ENCODE measurements at regions not wholly inside any gene's neighbourhood (a gene's known extent, or its start where the extent isn't known, plus 50 kb on each side); places are given as distances from the start of the nearest gene placed in this dataset.
"Not testable (repeated sequence)": the region's sequence is repeated elsewhere in the genome, so short reads cannot be mapped to it uniquely, and the experiment has no call there.

DNA sequence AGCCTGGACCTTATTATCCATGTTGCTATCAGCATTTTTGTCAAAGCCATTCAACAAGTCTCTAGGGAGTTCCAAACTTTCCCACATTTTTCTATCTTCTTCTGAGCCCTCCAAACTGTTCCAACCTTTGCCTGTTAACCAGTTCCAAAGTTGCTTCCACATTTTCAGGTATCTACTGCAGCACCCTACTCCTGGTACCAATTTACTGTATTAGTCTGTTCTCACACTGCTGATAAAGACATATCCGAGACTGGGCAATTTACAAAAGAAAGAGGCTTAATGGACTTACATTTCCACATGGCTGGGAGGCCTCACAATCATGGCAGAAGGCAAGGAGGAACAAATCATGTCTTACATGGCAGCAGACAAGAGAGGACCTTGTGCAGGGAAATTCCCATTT lies 416.2 kb downstream of the LRRC70 start:
- H3K4me3 ChIP-seq (ENCODE audit: low read length); H3K4me1 ChIP-seq (ENCODE audit: insufficient read depth, low read length); H2AFZ ChIP-seq (ENCODE audit: low read depth, low read length); H3K27me3 ChIP-seq (ENCODE audit: insufficient read depth, low read length); H3K9me3 ChIP-seq (ENCODE audit: low read length); H3K36me3 ChIP-seq (ENCODE audit: insufficient read depth, low read length): not testable (repeated sequence)

DNA sequence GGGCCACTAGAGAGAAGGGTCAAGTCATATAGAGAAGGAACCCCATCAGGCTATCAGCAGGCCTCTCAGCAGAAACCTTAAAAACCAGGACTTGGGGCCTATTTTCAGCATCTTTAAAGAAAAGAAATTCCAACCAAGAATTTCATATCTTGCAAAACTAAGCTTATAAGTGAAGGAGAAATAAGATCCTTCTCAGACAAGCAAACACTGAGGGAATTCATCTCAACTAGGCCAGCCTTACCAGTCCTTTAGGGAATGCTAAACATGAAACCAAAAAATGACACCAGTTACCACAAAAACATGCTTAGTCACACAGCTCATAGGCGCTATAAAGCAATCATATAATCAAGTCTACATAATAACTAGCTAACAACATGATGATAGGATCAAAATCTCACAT lies 407.1 kb downstream of the LRRC70 start:
- Histone ChIP-seq H3K4me1 (ENCODE audit: insufficient read depth, low read length) (no peaks in the 10 kb centered on the region), H3K9me3 (ENCODE audit: low read length) (no peaks in the 10 kb centered on the region), H3K36me3 (ENCODE audit: insufficient read depth, low read length) (no peaks in the 10 kb centered on the region), H3K4me3 (ENCODE audit: low read length) (no peak overlapping the region), H3K27me3 (ENCODE audit: insufficient read depth, low read length) (no peaks in the 10 kb centered on the region), H2AFZ (ENCODE audit: low read depth, low read length) (no peak overlapping the region)

DNA sequence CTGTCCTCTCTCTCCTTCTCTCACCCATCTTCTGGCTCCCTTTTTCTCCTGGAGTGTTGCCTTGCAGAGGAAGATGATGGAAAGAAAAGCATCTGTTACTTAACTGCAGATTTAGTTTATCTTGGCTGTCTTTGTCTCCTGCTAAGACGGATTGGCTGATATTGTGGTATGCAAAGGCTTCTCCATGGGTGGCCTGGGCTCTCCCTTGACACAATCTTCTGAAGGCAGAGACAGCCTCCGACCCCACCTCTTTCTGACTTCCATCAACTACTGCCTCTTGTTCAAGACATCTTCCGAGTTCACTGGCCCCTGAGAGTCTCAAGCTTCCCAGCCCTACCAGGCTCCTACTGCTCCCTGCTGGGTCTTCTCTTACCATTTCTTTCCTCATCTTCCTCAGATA lies 403.7 kb downstream of the LRRC70 start:
- H3K4me1 ChIP-seq (ENCODE audit: insufficient read depth, low read length) = no peaks in the 10 kb centered on the region

DNA sequence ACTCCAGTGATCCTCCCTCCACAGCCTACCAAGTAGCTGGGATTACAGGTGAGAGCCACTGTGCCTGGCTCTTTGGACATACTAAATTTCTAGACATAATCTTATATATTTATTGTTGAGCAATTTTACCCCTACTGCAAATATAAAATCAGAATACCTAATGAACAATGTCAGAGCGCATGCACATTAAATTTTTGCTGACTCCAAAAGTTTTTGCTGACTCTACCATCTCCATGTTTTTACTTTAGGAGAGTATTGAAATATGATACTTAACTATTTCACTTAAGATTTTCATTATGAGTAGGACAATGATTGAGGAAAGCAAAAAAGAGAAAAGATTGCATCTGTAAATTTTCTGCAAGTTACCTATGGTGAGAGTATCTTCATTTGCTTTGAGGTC lies 402.3 kb downstream of the LRRC70 start:
- H3K4me3 ChIP-seq (ENCODE audit: low read length) = no peak overlapping the region
- no peaks in the 10 kb centered on the region for H3K36me3 ChIP-seq (ENCODE audit: insufficient read depth, low read length)
- H2AFZ ChIP-seq (ENCODE audit: low read depth, low read length) = no peak overlapping the region
- H3K9me3 ChIP-seq (ENCODE audit: low read length) = no peaks in the 10 kb centered on the region
- no peaks in the 10 kb centered on the region for H3K4me1 ChIP-seq (ENCODE audit: insufficient read depth, low read length)
- H3K27me3 ChIP-seq (ENCODE audit: insufficient read depth, low read length) = no peaks in the 10 kb centered on the region

More for the DNA sequence above, 403.7 kb downstream of the LRRC70 start:
- H3K36me3 ChIP-seq (ENCODE audit: insufficient read depth, low read length) = no peaks in the 10 kb centered on the region
- no peak overlapping the region for H3K4me3 ChIP-seq (ENCODE audit: low read length)
- no peaks in the 10 kb centered on the region for H3K9me3 ChIP-seq (ENCODE audit: low read length)
- no peaks in the 10 kb centered on the region for H3K27me3 ChIP-seq (ENCODE audit: insufficient read depth, low read length)
- H2AFZ ChIP-seq (ENCODE audit: low read depth, low read length) = no peak overlapping the region

DNA sequence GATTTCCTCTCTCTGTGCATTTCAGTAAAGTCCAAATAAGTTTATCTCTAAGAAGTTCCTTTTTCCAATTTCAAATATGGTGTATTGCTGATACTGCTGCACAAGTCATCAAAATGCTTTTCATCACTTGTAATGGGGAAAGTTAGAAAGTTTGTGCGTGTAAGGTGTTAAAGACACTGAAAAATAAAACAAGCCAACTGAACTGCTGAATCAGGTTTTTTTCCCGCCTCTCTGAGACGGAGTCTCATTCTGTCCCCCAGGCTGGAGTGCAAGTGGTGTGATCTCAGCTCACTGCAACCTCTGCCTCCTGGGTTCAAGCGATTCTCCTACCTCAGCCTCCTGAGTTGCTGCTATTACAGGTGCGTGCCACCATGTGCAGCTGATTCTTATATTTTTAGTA lies 400.9 kb downstream of the LRRC70 start:
- H3K4me1 ChIP-seq (ENCODE audit: insufficient read depth, low read length) = no peaks in the 10 kb centered on the region
- no peaks in the 10 kb centered on the region for H3K36me3 ChIP-seq (ENCODE audit: insufficient read depth, low read length)
- H3K27me3 ChIP-seq (ENCODE audit: insufficient read depth, low read length) = no peaks in the 10 kb centered on the region

DNA sequence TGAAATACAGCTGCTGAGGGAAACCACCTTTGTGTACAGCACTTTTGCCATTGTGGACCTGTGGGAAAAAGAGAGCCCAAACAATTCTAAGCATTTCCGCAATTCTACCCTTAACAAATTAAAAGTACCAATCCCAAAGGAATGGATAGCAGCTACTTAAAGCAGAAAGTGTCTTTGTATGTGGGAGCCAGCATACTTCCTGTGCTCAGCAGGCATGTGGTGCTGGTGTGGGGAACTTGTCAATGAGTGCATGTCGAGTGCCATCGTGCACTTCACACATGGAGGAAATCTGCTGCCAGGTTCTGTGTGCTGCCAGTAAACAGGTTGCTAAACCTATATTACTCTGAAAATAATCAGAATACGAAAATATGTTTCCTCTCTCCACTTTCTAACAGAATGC lies 399.0 kb downstream of the LRRC70 start:
- Histone ChIP-seq H2AFZ (ENCODE audit: low read depth, low read length) (no peak overlapping the region), H3K9me3 (ENCODE audit: low read length) (no peaks in the 10 kb centered on the region), H3K4me3 (ENCODE audit: low read length) (no peak overlapping the region), H3K27me3 (ENCODE audit: insufficient read depth, low read length) (no peaks in the 10 kb centered on the region), H3K4me1 (ENCODE audit: insufficient read depth, low read length) (no peaks in the 10 kb centered on the region), H3K36me3 (ENCODE audit: insufficient read depth, low read length) (no peaks in the 10 kb centered on the region)

More for the DNA sequence above, 400.9 kb downstream of the LRRC70 start:
- H2AFZ ChIP-seq (ENCODE audit: low read depth, low read length) = no peak overlapping the region
- H3K9me3 ChIP-seq (ENCODE audit: low read length) = no peaks in the 10 kb centered on the region
- no peak overlapping the region for H3K4me3 ChIP-seq (ENCODE audit: low read length)

DNA sequence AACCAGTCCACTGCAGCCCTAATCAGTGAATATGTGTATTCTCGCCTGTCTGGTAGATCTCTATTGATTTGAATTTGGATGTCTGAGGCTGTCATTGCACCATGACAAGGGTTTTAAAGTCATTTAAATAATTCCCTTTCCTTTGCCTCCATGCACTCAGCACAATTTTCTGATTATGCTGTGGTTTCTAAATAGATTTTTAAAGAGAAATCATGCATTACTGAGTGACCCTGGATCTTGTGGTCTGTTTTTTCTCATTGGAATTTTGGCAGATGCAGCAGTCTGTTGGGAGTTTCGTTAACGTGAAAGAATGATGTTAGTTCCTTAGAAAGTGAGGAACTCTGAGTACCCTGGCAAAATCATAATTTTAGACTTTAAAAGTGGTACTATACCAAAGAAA lies 396.0 kb downstream of the LRRC70 start:
- Histone ChIP-seq H3K4me1 (ENCODE audit: insufficient read depth, low read length) (no peaks in the 10 kb centered on the region), H3K9me3 (ENCODE audit: low read length) (no peaks in the 10 kb centered on the region), H3K36me3 (ENCODE audit: insufficient read depth, low read length) (no peaks in the 10 kb centered on the region), H3K4me3 (ENCODE audit: low read length) (no peak overlapping the region), H2AFZ (ENCODE audit: low read depth, low read length) (no peak overlapping the region), H3K27me3 (ENCODE audit: insufficient read depth, low read length) (no peaks in the 10 kb centered on the region)

DNA sequence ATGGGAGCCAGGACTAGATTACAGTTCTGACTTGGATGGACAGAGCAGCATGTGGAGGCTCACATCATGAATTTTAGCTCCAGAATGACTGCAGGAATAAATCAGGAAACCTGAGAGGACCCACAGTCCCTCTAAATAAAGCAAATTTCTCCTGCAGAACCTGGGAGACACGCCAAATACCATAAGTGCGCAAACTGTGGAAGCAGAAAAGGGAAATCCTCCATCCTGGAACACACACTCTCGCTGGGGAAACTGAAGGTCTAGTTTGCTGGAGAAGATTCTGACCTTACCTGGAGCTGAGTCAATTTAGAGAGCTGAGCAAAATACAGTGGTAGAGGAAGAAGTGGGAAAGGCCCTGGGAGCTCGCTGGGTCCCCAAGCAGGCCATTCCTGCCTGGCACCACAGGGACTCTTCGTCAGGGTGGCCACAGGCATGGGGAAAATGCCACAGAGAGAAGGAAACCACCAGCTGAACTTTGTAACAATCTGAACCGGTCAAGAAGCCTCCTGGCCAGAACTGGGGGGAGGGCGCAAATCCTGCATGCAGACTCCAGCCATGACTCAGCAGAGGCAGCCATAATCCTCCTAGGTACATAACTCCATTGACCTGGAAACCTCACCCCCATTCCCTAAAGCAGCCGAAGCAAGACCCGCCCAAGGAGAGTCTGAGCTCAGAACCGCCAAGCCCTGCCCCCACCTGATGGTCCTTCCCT lies 390.9 kb downstream of the LRRC70 start:
- Histone ChIP-seq H3K4me3 (ENCODE audit: low read length) (no peak overlapping the region), H2AFZ (ENCODE audit: low read depth, low read length) (no peak overlapping the region), H3K27me3 (ENCODE audit: insufficient read depth, low read length) (no peaks in the 10 kb centered on the region), H3K36me3 (ENCODE audit: insufficient read depth, low read length) (no peaks in the 10 kb centered on the region), H3K4me1 (ENCODE audit: insufficient read depth, low read length) (no peaks in the 10 kb centered on the region), H3K9me3 (ENCODE audit: low read length) (no peaks in the 10 kb centered on the region)

DNA sequence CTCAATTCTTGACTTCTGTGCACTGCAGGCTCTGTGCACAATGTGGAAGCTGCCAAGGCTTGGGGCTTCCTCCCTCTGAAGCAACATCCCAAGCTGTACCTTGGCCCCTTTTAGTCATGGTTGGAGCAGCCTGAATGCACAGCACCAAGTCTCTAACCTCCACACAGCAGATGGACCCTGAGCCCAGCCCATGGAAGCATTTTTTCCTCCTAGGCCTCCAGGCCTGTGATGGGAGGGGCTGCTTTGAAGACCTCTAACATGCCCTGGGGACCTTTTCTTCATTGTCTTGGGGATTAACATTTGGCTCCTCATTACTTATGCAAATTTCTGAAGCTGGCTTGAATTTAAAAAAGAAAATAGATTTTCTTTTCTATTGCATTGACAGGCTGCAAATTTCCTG lies 385.8 kb downstream of the LRRC70 start:
- no peaks in the 10 kb centered on the region for H3K4me1 ChIP-seq (ENCODE audit: insufficient read depth, low read length)
- H3K4me3 ChIP-seq (ENCODE audit: low read length) = no peak overlapping the region
- no peaks in the 10 kb centered on the region for H3K36me3 ChIP-seq (ENCODE audit: insufficient read depth, low read length)
- H2AFZ ChIP-seq (ENCODE audit: low read depth, low read length) = no peak overlapping the region
- H3K27me3 ChIP-seq (ENCODE audit: insufficient read depth, low read length) = no peaks in the 10 kb centered on the region
- H3K9me3 ChIP-seq (ENCODE audit: low read length) = no peaks in the 10 kb centered on the region

DNA sequence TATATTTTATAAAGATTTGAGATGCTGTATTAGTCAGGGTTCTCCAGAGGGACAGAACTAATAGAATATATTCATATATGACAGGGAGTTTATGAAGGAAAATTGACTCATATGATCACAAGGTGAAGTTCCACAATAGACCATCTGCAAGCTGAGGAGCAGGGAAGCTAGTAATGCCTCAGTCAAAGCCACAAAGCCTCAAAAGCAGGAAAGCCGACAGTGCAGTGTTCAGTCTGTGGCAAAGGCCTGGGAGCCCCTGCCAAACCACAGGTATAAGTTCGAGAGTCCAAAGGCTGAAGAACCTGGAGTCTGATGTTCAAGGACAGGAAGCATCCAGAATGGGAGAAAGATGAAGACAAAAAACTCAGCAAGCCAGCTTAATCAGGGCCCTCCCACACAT lies 382.2 kb downstream of the LRRC70 start:
- no peaks in the 10 kb centered on the region for H3K9me3 ChIP-seq (ENCODE audit: low read length)
- H3K4me3 ChIP-seq (ENCODE audit: low read length) = no peak overlapping the region
- H3K27me3 ChIP-seq (ENCODE audit: insufficient read depth, low read length) = no peaks in the 10 kb centered on the region
- H2AFZ ChIP-seq (ENCODE audit: low read depth, low read length) = no peak overlapping the region
- H3K4me1 ChIP-seq (ENCODE audit: insufficient read depth, low read length) = no peaks in the 10 kb centered on the region
- no peaks in the 10 kb centered on the region for H3K36me3 ChIP-seq (ENCODE audit: insufficient read depth, low read length)

DNA sequence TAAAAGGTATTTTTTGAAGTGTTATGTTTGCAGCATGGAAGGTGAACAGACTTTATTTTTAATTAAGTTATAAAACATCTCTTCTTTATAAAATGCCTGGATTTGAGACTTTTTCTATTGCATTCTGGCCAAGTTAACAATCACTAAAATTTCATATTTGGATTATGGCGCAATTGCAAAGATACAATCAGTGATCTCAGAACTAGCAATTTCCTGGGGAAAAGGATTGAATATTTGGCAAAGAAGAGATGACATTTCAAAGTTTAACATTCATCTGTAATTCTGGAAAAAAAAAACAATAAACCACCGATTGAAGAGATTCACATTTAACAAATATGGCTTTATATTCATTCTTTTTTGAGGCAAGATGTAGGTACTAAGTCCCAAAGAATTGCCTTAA lies 378.0 kb downstream of the LRRC70 start:
- H3K4me1 ChIP-seq (ENCODE audit: insufficient read depth, low read length) = no peaks in the 10 kb centered on the region
- no peaks in the 10 kb centered on the region for H3K27me3 ChIP-seq (ENCODE audit: insufficient read depth, low read length)
- no peaks in the 10 kb centered on the region for H3K9me3 ChIP-seq (ENCODE audit: low read length)
- H3K4me3 ChIP-seq (ENCODE audit: low read length) = no peak overlapping the region
- no peaks in the 10 kb centered on the region for H3K36me3 ChIP-seq (ENCODE audit: insufficient read depth, low read length)
- no peak overlapping the region for H2AFZ ChIP-seq (ENCODE audit: low read depth, low read length)

DNA sequence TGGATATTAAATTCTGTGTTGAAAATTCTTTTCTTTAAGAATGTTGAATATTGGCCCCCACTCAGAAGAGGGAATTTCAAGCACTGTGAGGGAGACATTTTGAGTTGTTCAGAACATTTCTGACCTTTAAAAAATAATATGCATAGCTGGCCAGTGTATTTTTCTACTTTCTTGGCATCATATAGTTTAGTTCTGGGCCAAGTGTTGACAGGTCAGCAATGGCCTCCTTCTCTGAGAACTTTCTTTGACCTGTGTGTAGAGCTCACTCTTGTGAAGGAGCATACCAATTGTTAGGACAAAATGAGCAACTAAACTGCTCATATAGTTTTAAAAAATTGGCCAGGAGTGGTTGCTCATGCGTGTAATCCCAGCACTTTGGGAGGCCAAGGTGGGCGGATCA lies 376.0 kb downstream of the LRRC70 start:
- Histone ChIP-seq H2AFZ (ENCODE audit: low read depth, low read length) (no peak overlapping the region), H3K4me3 (ENCODE audit: low read length) (no peak overlapping the region), H3K9me3 (ENCODE audit: low read length) (no peaks in the 10 kb centered on the region), H3K4me1 (ENCODE audit: insufficient read depth, low read length) (no peaks in the 10 kb centered on the region), H3K36me3 (ENCODE audit: insufficient read depth, low read length) (no peaks in the 10 kb centered on the region), H3K27me3 (ENCODE audit: insufficient read depth, low read length) (no peaks in the 10 kb centered on the region)

DNA sequence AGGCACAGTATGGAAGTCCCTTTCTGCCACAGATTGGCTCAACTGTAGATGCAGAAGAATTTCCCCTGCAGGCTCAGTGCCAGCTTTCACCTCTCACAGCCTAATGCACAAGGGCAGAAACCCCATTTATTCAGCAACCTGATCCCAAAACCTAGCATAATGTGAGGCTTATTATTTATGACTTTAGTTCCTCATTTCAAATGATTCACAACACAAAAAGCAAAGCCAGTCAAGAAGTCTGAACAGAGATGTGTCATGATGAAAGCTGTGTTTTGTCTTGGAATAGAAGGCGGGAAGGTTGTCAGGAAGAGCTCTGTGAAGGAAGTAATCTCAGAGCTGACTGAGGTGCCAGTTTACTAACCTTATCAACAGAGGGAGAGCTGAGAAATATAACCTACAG lies 369.7 kb downstream of the LRRC70 start:
- H3K27me3 ChIP-seq (ENCODE audit: insufficient read depth, low read length) = no peaks in the 10 kb centered on the region
- H2AFZ ChIP-seq (ENCODE audit: low read depth, low read length) = no peak overlapping the region
- H3K9me3 ChIP-seq (ENCODE audit: low read length) = no peaks in the 10 kb centered on the region
- no peak overlapping the region for H3K4me3 ChIP-seq (ENCODE audit: low read length)
- no peaks in the 10 kb centered on the region for H3K4me1 ChIP-seq (ENCODE audit: insufficient read depth, low read length)
- no peaks in the 10 kb centered on the region for H3K36me3 ChIP-seq (ENCODE audit: insufficient read depth, low read length)

DNA sequence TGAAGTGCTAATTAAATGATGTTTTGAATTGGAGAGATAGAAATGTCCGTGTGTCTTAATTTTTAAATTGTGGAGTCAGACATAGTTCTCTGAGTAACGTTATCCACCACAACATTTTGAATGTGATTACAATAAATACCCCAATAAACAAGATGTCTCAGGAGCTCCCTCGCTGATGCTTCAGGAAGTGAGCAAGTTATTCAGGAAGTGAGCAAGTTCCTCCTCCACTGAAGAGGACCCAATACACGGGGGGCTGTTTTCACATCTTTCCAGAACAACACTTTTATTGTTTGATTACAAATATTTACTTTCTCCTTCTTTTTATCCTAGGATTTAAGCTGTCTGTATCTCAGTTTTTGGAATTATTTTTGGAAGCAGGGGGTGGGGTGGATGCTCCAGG lies 363.8 kb downstream of the LRRC70 start:
- no peaks in the 10 kb centered on the region for H3K36me3 ChIP-seq (ENCODE audit: insufficient read depth, low read length)
- H3K9me3 ChIP-seq (ENCODE audit: low read length) = no peaks in the 10 kb centered on the region
- H3K4me1 ChIP-seq (ENCODE audit: insufficient read depth, low read length) = no peaks in the 10 kb centered on the region
- H3K4me3 ChIP-seq (ENCODE audit: low read length) = no peak overlapping the region
- no peak overlapping the region for H2AFZ ChIP-seq (ENCODE audit: low read depth, low read length)
- no peaks in the 10 kb centered on the region for H3K27me3 ChIP-seq (ENCODE audit: insufficient read depth, low read length)

Measured in neuron (in vitro differentiated cells).